GM12875 (cell line): ENCODE measurements at regions not wholly inside any gene's neighbourhood (a gene's known extent, or its start where the extent isn't known, plus 50 kb on each side); places are given as distances from the start of the nearest gene placed in this dataset.

Experiments
- H3K4me3 ChIP-seq: one replicate; pipeline ENCODE4 v1.5.1; 2011; ENCODE audit warnings: low read depth, low read length, control low read depth
- CTCF ChIP-seq: IDR thresholded peaks from 2 replicates; pipeline ENCODE4 v1.5.1; 2011; ENCODE audit warnings: low read depth, mild to moderate bottlenecking, control low read depth, inconsistent platforms, low read length, moderate library complexity, borderline replicate concordance; ENCODE audit not compliant: insufficient read depth

- H3K4me3 ChIP-seq: no peak overlapping the region
- TF ChIP-seq CTCF: no peak
Measured at GRCh38 chr1:22379566-22379965, 72.1 kb upstream of the ZBTB40 start.

- H3K4me3 ChIP-seq: no peak overlapping the region
- TF ChIP-seq CTCF: 0 out of 2 replicates have a peak, but pooled peaks have one; percentile 10
Measured at GRCh38 chr1:22380024-22380785, 71.4 kb upstream of the ZBTB40 start.

- no peak for TF ChIP-seq CTCF
- no peak overlapping the region for H3K4me3 ChIP-seq
Measured at GRCh38 chr1:22383526-22384294, 67.9 kb upstream of the ZBTB40 start.

- no peak for TF ChIP-seq CTCF
- no peak overlapping the region for H3K4me3 ChIP-seq
Measured at GRCh38 chr1:22385537-22385936, 66.1 kb upstream of the ZBTB40 start.

GRCh38 chr1:22386774-22387173 lies 64.9 kb upstream of the ZBTB40 start:
- no peak for TF ChIP-seq CTCF
- no peak overlapping the region for H3K4me3 ChIP-seq

GRCh38 chr1:22387919-22388580 lies 63.6 kb upstream of the ZBTB40 start:
- no peak for TF ChIP-seq CTCF

More at GRCh38 chr1:22387919-22388580, 63.6 kb upstream of the ZBTB40 start:
- no peak overlapping the region for H3K4me3 ChIP-seq
